GM10266 (cell line): ENCODE measurements at regions not wholly inside any gene's neighbourhood (a gene's known extent, or its start where the extent isn't known, plus 50 kb on each side); places are given as distances from the start of the nearest gene placed in this dataset.

ENCODE experiments used
- DNase-seq: peaks from one replicate; pipeline ENCODE4 v3.0.0; 2012; ENCODE audit errors: extremely low spot score
- CTCF ChIP-seq: IDR thresholded peaks from 2 replicates; pipeline ENCODE4 v1.5.1; 2012; ENCODE audit warnings: mild to moderate bottlenecking, low read depth; ENCODE audit not compliant: control insufficient read depth, insufficient read depth; ENCODE audit errors: missing control alignments

- no peak for TF ChIP-seq CTCF
- DNase-seq = no peak
Observed at GRCh38 chr20:18992418-18992817, 178.8 kb downstream of the SCP2D1 start.

GRCh38 chr20:18995455-18995854 lies 181.9 kb downstream of the SCP2D1 start:
- TF ChIP-seq CTCF = no peak
- DNase-seq = no peak

- TF ChIP-seq CTCF = no peak
- DNase-seq = no peak
Observed at GRCh38 chr20:18999086-18999485, 185.5 kb downstream of the SCP2D1 start.

GRCh38 chr20:19000078-19000477 lies 186.5 kb downstream of the SCP2D1 start:
- DNase-seq = no peak
- TF ChIP-seq CTCF = no peak

GRCh38 chr20:19001177-19001576 lies 187.6 kb downstream of the SCP2D1 start:
- TF ChIP-seq CTCF = no peak
- no peak for DNase-seq

- DNase-seq = no peak
- no peak for TF ChIP-seq CTCF
Observed at GRCh38 chr20:19003366-19004336, 190.1 kb downstream of the SCP2D1 start.

GRCh38 chr20:19004975-19005374 lies 191.4 kb downstream of the SCP2D1 start:
- TF ChIP-seq CTCF = no peak
- DNase-seq = no peak
